ENCODE measurements at regions not wholly inside any gene's neighbourhood (a gene's known extent, or its start where the extent isn't known, plus 50 kb on each side); places are given as distances from the start of the nearest gene placed in this dataset.
A peak's percentile ranks its signal among the peaks of the same experiment; 100 is the strongest.

DNA sequence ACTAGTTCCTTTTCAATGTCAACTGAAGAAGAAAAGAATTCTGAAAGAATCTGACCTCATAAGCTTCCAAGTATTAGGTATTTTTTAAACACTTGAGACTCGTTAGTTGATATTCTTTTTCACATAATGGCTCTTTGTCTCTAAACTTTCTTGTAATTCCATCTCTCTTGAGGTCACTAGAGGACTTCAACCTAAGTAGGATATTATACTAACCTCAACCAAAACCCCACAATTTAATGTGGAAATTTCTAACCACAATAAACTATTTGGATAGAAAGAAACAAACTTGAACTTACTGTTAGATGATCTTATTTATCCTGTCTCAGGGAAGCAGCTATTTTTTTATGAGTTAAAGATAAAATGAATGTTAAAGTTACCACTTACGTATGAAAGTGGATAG, 206.9 kb upstream of the FSIP2 start:
- Histone ChIP-seq H3K9ac (no peak overlapping the region), H3K4me2 (ENCODE audit: unreplicated experiment) (no peak overlapping the region), H3K9me3 (ENCODE audit: low read depth) (no peaks in the 10 kb centered on the region), H4K20me1 (ENCODE audit: insufficient read depth) (no peaks in the 10 kb centered on the region), H3K36me3 (ENCODE audit: low read depth) (no peaks in the 10 kb centered on the region), H3K4me1 (ENCODE audit: insufficient read depth) (no peaks in the 10 kb centered on the region), H3K27me3 (replicated peaks; ENCODE audit: insufficient read depth) (no peaks in the 10 kb centered on the region), H3K79me2 (ENCODE audit: insufficient read depth) (no peaks in the 10 kb centered on the region), H3K27ac (no peak overlapping the region), H3K4me3 (no peak overlapping the region), H3K9me2 (ENCODE audit: insufficient read depth) (no peaks in the 10 kb centered on the region), H2AFZ (no peak overlapping the region), H3F3A (ENCODE audit: insufficient read depth) (no peaks in the 10 kb centered on the region)
- WGBS, 2 experiments (ENCODE audit: low coverage in 1 of 2, low lambda C conversion rate in 2 of 2, missing lambda C conversion rate in 2 of 2): 18 to 22% methylated on average over 2 of the region's 2 CpGs
- no peak for DNase-seq
- TF ChIP-seq EZH2 (IDR thresholded peaks at IDR 0.05; ENCODE audit: insufficient read depth, poor library complexity, severe bottlenecking) (no peak), EZH2phosphoT487 (IDR thresholded peaks at IDR 0.05; ENCODE audit: insufficient read depth, low read depth) (no peak)
- in situ Hi-C loops (cut with MboI): no loop called here

DNA sequence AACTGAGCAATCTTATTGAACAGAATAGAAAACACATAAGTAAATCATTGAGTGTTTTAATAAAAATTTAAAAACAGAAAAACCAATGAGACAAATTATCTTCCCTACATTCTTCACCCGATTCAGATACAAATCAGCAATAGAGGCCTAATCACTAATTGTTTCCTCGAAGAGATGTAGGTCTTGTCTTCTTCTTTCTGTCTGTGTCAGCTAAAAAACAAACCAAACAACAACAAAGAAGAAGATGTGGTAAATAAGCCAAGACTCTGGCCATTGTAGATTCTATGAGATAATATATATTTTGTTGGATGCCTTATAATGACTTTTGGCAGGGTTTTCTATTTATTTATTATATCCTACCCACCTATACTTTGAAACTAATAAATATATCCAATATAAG, 200.9 kb upstream of the FSIP2 start:
- no peak for DNase-seq
- in situ Hi-C loops (cut with MboI): no loop called here
- 21 to 28% methylated on average over 2 of the region's 2 CpGs for WGBS, 2 experiments (ENCODE audit: low coverage in 1 of 2, low lambda C conversion rate in 2 of 2, missing lambda C conversion rate in 2 of 2)

DNA sequence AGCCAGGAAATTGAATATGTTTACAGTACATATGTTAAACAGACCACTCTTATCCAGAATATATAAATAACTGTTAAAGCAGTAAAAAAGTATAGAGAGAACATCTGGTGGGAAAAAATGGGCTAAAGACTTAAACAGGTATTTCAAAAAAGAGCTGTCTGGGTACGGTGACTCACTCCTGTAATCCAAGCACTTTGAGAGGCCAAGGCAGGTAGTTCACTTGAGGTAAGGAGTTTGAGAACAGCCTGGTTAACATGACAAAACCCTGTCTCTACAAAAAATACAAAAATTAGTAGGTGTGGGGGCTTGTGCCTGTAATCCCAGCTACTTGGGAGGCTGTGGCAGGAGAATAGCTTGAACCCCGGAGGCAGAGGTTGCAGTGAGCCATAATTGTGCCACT, 171.4 kb upstream of the FSIP2 start:
- no peak overlapping the region for H3K4me2 ChIP-seq (ENCODE audit: unreplicated experiment)
- no peaks in the 10 kb centered on the region for H3K4me1 ChIP-seq (ENCODE audit: insufficient read depth)
- H3K9me2 ChIP-seq (ENCODE audit: insufficient read depth): no peaks in the 10 kb centered on the region
- in situ Hi-C loops (cut with MboI): no loop called here
- H4K20me1 ChIP-seq (ENCODE audit: insufficient read depth): no peaks in the 10 kb centered on the region
- no peaks in the 10 kb centered on the region for H3K79me2 ChIP-seq (ENCODE audit: insufficient read depth)
- H3K27me3 ChIP-seq (replicated peaks; ENCODE audit: insufficient read depth): no peaks in the 10 kb centered on the region
- no peak overlapping the region for H3K9ac ChIP-seq
- no peak for TF ChIP-seq EZH2 (IDR thresholded peaks at IDR 0.05; ENCODE audit: insufficient read depth, poor library complexity, severe bottlenecking)
- TF ChIP-seq EZH2phosphoT487 (IDR thresholded peaks at IDR 0.05; ENCODE audit: insufficient read depth, low read depth): no peak
- no peak overlapping the region for H3K27ac ChIP-seq
- H3K9me3 ChIP-seq (ENCODE audit: low read depth): no peaks in the 10 kb centered on the region
- WGBS, 2 experiments (ENCODE audit: low coverage in 1 of 2, low lambda C conversion rate in 2 of 2, missing lambda C conversion rate in 2 of 2): 11 to 22% methylated on average over 2 of the region's 2 CpGs
- no peak for DNase-seq
- H3F3A ChIP-seq (ENCODE audit: insufficient read depth): no peaks in the 10 kb centered on the region
- no peak overlapping the region for H2AFZ ChIP-seq
- no peak overlapping the region for H3K4me3 ChIP-seq
- no peaks in the 10 kb centered on the region for H3K36me3 ChIP-seq (ENCODE audit: low read depth)

More for the DNA sequence above, 200.9 kb upstream of the FSIP2 start:
- Histone ChIP-seq H3K79me2 (ENCODE audit: insufficient read depth) (no peaks in the 10 kb centered on the region), H3K27me3 (replicated peaks; ENCODE audit: insufficient read depth) (no peaks in the 10 kb centered on the region), H3K4me3 (no peak overlapping the region), H4K20me1 (ENCODE audit: insufficient read depth) (no peaks in the 10 kb centered on the region), H3K27ac (no peak overlapping the region), H3K9ac (no peak overlapping the region), H3K36me3 (ENCODE audit: low read depth) (no peaks in the 10 kb centered on the region), H3F3A (ENCODE audit: insufficient read depth) (no peaks in the 10 kb centered on the region), H3K9me2 (ENCODE audit: insufficient read depth) (no peaks in the 10 kb centered on the region), H3K4me2 (ENCODE audit: unreplicated experiment) (no peak overlapping the region), H3K9me3 (ENCODE audit: low read depth) (no peaks in the 10 kb centered on the region), H2AFZ (no peak overlapping the region), H3K4me1 (ENCODE audit: insufficient read depth) (no peaks in the 10 kb centered on the region)
- TF ChIP-seq EZH2phosphoT487 (IDR thresholded peaks at IDR 0.05; ENCODE audit: insufficient read depth, low read depth): no peak
- TF ChIP-seq EZH2 (IDR thresholded peaks at IDR 0.05; ENCODE audit: insufficient read depth, poor library complexity, severe bottlenecking): no peak

DNA sequence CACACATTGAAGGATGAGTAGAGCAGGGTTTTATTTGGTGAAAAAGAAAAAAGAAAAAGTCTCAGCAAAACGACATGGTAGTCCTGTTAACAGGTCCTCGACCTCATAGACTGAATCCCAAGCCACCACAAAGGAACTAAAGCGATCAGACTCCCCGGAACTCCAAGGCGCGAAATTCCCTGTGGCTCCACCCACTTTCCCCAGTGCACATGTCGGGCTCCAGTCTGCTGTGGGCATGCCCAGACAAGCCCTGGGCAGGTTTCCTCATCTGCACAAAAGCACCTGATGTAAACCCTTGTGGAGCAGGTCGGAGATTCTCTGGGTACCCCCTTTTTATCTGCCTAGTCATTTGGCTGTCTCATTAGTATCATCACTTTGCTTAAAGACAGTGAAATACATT, 170.7 kb upstream of the FSIP2 start:
- H3K9me3 ChIP-seq (ENCODE audit: low read depth): no peaks in the 10 kb centered on the region
- H3F3A ChIP-seq (ENCODE audit: insufficient read depth): no peaks in the 10 kb centered on the region
- no peaks in the 10 kb centered on the region for H3K27me3 ChIP-seq (replicated peaks; ENCODE audit: insufficient read depth)
- DNase-seq: no peak
- in situ Hi-C loops (cut with MboI): no loop called here
- TF ChIP-seq EZH2 (IDR thresholded peaks at IDR 0.05; ENCODE audit: insufficient read depth, poor library complexity, severe bottlenecking) (no peak), EZH2phosphoT487 (IDR thresholded peaks at IDR 0.05; ENCODE audit: insufficient read depth, low read depth) (no peak)
- H3K4me1 ChIP-seq (ENCODE audit: insufficient read depth): no peaks in the 10 kb centered on the region
- no peaks in the 10 kb centered on the region for H3K36me3 ChIP-seq (ENCODE audit: low read depth)
- H3K9me2 ChIP-seq (ENCODE audit: insufficient read depth): no peaks in the 10 kb centered on the region
- H4K20me1 ChIP-seq (ENCODE audit: insufficient read depth): no peaks in the 10 kb centered on the region
- WGBS, 2 experiments (ENCODE audit: low coverage in 1 of 2, low lambda C conversion rate in 2 of 2, missing lambda C conversion rate in 2 of 2): 34 to 42% methylated on average over 6 to 8 of the region's 8 CpGs
- no peak overlapping the region for H3K9ac ChIP-seq
- peak overlapping the region; percentile 11; the same call in 1 of the 2 replicates for H2AFZ ChIP-seq
- H3K79me2 ChIP-seq (ENCODE audit: insufficient read depth): no peaks in the 10 kb centered on the region
- no peak overlapping the region for H3K4me2 ChIP-seq (ENCODE audit: unreplicated experiment)
- no peak overlapping the region for H3K4me3 ChIP-seq
- H3K27ac ChIP-seq: no peak overlapping the region

DNA sequence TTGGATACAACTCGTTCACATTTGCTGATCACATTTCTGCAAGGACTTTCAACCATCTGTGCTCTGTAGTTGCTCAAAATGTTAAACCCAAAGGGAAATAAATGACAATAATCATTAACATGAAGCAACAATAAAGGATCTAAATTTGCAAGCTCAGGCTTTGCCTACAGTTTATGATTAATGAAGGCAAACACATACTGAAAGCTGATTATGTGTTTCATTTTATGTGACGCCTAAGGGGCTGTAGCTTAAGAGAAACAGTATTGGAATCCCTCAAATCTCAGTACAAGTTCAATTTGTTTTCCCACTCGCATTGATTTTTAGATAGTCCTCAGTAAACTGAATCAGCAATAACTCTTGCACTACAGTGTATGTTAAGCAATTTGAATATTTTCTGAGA, 160.3 kb upstream of the FSIP2 start:
- in situ Hi-C loops (cut with MboI): no loop called here
- H3K9me2 ChIP-seq (ENCODE audit: insufficient read depth): no peaks in the 10 kb centered on the region
- no peak overlapping the region for H3K27ac ChIP-seq
- H3F3A ChIP-seq (ENCODE audit: insufficient read depth): no peaks in the 10 kb centered on the region
- no peaks in the 10 kb centered on the region for H3K27me3 ChIP-seq (replicated peaks; ENCODE audit: insufficient read depth)
- TF ChIP-seq EZH2phosphoT487 (IDR thresholded peaks at IDR 0.05; ENCODE audit: insufficient read depth, low read depth): no peak
- TF ChIP-seq EZH2 (IDR thresholded peaks at IDR 0.05; ENCODE audit: insufficient read depth, poor library complexity, severe bottlenecking): no peak
- H3K4me3 ChIP-seq: no peak overlapping the region
- H3K9ac ChIP-seq: no peak overlapping the region
- H3K36me3 ChIP-seq (ENCODE audit: low read depth): no peaks in the 10 kb centered on the region
- H3K79me2 ChIP-seq (ENCODE audit: insufficient read depth): no peaks in the 10 kb centered on the region
- DNase-seq: no peak
- no peak overlapping the region for H3K4me2 ChIP-seq (ENCODE audit: unreplicated experiment)
- no peaks in the 10 kb centered on the region for H4K20me1 ChIP-seq (ENCODE audit: insufficient read depth)
- H3K9me3 ChIP-seq (ENCODE audit: low read depth): peaks cover 4% of the 10 kb centered on the region
- H2AFZ ChIP-seq: no peak overlapping the region
- 13 to 18% methylated on average over 3 of the region's 3 CpGs for WGBS, 2 experiments (ENCODE audit: low coverage in 1 of 2, low lambda C conversion rate in 2 of 2, missing lambda C conversion rate in 2 of 2)
- H3K4me1 ChIP-seq (ENCODE audit: insufficient read depth): no peaks in the 10 kb centered on the region

Data from GM23248 (cell line).